ENCODE measurements at regions not wholly inside any gene's neighbourhood (a gene's known extent, or its start where the extent isn't known, plus 50 kb on each side); places are given as distances from the start of the nearest gene placed in this dataset.

DNA sequence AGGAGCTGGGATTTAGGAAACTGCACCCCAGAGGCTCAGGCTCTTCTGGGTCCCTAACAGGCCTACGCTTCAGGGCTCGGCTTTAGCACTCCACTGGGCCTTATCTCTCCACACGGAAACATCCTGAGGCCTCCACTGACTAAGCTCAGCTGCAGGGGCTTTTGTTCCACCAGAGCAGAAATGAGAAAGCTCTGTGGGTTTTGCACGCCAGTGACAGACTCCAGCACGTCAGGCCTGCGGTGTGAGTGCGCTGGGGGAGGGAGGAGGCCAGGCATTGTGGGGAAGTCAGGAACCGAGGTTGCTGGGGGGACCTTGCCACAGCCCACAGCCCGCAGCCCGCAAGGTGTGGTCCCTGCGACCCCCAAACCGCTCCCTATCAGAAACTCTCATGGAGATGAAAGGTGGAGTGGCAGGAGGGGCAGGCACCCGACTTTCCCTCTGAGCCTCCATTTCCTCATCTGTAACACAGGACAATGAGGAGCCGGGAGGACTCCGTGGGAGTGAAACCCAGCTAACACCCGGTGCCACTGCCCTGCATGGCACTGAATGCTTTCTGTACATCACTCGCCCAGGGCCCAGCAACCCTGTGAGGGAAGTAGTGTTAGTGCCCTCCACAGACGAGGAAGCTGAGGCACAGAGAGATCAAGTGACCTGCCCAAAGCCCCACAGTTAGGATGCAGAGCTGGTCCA lies 106.5 kb downstream of the TPRA1 start:
- no peak for DNase-seq

DNA sequence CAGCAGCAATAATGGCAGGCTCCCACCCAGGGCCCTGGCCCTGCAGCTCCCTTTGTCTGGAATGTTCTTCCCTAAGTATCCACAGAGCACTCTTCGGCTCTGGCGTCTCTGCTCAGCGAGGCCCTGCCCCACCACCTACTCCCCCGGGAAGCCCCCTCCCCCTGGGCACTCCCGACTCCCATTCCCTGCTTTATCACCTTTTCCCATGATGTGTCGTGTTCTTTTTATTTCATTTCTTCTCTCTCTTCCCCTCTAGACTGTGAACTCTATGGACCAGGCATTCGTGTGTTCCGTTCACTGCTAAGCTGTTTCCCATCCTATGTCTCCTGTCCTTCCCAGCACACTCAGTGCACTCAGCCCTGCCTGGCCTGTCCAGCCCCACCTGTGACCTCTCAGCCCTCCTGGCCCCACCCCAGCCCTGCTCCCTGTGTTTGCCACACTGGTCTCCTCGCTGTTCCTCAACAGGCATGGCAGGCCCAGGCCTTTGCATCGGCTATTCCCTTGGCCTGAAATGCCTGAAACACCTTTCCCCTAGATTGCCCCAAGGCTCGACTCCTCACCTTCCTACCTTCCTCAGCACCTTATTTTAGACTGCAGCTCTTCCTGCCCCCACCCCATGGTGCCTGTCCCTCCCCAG lies 107.4 kb downstream of the TPRA1 start:
- DNase-seq: no peak

DNA sequence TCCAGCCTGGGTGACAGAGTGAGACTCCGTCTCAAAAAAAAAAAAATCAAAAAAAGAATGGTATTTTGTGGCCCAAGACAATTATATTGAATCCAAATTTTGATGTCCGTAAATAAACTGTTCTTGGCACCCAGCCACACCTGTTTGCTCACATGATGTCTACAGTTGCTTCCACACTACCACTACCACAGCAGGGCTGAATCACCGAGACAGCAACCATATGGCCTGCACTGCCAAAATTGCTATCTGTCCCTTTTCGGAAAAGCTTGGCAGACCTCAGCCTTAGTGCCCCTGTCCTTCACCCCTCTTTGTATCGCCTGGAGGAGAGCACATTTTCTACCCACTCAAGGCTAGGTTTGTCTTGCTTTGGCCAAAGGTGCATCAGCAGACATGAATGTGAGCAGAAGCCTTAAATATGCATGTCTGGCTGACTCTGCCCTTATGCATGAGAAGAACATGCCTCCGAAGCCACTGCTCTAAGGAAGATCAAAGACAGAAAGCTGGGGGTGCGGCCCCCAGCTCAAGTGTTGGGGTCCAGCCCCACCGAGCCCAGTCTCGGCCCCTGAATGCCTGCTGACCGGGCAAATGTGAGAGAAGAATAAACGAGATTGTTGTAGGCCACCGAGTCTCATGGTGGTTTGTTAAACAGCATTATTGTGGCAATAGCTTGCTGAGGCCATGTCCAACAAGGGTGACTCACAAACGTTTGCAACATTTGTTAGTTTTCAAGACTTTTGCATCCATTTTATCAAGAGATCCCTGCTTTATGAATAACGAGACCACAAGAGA lies 108.1 kb downstream of the TPRA1 start:
- DNase-seq: no peak

DNA sequence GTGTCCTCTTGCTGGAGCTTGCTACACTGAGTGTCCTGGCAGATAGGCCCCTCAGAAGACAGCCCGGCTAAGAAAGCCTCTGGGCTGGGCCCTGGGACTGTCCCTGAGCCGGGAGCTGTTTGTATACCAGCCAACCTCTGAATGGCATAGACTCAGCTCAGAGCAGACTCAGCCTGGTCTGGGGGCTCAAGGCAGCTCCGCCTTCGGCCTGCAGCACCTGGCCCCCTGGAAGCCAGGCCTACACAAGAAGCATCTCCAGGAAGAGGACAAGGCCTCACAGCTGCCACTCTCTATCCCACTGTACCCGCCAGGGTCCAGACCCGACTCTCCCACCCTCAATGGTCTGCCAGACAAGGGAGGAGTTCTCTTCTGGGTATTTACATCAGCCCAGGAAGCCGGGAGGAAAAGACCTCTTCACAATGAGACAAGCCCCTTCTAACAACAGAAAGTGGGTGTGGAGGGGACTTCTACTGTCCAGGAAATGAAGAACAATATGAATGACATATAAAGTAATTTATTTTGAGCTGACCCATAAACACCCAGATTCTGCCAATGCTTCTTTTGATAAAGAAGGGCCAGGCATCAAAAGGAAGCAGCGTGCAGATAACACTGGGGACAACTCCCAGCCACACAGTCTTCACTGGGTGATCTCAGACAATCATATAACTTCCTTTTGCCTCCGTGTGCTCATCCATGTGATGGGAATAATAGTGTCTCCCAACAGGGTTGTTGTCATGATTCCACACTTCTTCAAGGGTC lies 110.2 kb downstream of the TPRA1 start:
- DNase-seq: no peak

DNA sequence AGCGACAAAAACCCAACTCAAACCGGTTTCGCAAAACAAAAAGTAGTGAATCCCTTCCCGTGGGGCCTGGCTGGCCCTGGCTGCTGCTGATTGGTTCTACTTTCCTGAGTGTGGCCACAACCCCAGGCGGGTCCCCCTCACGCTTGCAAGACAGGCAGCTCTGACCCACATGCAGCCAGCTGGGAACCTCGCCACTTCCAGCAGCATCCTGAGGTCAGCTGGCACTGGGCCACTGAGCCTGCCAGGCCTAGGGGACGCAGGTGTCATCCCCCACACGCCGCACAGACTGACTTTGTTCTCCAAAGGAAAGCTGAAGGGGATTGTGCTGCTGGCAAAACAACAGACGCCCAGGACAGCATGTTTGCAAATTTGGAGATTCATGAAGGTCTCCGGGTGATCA lies 111.1 kb downstream of the TPRA1 start:
- no peak for DNase-seq

DNA sequence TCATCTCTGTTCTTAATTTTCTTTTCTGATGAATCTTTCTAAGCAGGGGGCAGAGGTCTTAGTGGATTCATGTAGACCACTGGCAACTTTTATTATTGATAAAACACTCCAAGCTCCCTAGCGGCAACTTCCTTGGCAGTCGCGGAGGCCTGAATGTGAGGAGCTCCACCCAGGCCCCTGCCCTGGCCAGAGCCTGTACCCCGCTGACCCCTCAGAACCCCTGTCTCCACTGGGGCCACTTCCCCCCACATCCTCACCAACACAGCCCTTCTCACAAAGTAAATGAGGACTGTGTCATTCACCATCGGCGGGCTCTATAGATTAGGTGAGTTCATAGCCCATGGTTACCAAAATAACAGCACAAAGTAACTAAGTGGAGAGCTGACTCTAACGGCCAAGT lies 111.6 kb downstream of the TPRA1 start:
- DNase-seq: no peak

DNA sequence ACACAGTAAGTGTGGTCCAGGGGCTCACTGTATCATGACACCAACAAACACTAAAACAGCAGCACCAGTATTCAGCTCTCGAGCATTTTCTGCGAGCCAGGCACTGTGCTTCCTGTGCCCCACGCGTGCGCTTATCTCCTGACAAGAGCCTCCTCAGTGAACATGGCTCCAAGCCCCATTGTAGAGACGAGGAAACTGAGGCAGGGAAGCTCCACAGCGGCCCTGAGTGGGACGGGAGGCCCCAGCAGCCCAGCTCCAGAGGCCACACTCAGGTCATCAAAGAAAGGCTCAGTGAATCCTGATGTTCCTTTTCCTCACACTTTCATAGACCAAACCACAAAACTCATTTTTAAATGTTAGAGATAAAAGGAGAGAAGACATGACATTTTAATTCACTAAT lies 113.1 kb downstream of the TPRA1 start:
- no peak for DNase-seq

DNA sequence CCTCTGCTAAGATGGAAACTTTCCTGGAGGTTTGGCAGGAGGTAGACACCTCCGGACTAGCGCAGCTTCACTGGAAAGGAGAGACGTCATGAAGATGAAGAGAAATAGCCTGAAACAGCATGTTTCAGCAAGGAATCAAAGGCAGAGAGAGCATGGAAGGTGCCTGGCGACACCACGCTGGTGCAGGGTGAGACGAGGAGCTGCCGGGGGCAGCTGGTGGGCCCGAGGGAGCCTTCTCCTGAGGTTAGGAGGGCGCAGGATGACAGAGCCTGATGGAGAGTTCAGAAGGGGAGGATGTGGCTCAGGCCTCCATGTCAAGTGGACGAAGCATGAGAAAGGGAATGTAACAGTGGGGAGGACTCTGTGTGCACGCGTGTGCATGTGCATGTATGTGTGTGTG lies 113.6 kb downstream of the TPRA1 start:
- no peak for DNase-seq

DNA sequence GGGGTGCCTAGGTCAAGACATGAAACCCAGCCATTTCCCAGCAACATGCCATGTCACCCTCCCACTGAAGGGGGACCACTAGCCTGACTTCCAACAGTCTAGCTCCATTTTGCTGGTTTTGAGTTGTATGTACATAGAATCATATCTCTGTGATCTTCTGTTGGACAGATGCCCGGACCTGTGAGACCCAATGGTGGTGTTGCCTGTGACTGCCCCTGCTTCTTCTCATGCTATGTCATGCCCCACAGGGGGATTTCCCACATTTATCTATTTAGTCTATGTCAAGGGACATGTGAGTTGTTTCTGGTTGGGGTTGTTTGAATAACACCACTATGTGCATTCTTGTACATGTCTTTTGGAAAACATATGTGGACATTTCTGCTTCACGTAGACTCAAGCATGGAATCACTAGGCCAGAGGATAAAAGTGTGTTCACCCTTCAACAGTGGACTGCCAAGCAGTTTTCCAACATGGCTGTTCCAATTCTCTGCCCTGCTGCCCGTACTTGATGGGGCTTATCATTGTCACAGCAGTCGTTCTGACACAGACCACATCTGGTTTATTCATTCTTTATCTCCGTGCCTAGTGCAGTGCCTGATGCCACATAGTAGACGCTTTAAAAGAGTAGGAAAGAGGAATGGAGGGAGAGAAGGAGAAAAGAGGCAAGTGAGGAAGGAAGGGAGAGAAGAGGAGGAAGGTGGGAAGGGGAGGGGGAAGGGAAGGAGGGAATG lies 114.4 kb downstream of the TPRA1 start:
- no peak for DNase-seq

DNA sequence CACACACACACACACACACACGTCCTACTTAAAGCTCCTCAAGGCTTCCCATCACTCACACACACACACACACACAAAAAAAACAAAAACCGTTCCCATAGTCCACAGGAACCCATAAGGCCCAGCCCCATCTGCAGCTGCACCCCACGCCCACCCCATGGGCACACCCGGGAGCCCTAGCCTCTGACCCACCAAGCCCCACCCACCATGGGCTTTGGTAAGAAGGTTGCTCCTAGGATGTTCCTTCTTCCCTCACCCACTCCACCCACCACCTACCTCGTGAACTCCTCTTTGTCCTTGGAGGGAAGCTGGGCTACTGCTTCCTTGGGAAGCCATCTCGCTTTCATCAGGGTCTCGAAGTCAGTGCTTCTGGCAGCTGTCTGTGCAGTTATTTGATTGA lies 115.1 kb downstream of the TPRA1 start:
- DNase-seq: no peak

DNA sequence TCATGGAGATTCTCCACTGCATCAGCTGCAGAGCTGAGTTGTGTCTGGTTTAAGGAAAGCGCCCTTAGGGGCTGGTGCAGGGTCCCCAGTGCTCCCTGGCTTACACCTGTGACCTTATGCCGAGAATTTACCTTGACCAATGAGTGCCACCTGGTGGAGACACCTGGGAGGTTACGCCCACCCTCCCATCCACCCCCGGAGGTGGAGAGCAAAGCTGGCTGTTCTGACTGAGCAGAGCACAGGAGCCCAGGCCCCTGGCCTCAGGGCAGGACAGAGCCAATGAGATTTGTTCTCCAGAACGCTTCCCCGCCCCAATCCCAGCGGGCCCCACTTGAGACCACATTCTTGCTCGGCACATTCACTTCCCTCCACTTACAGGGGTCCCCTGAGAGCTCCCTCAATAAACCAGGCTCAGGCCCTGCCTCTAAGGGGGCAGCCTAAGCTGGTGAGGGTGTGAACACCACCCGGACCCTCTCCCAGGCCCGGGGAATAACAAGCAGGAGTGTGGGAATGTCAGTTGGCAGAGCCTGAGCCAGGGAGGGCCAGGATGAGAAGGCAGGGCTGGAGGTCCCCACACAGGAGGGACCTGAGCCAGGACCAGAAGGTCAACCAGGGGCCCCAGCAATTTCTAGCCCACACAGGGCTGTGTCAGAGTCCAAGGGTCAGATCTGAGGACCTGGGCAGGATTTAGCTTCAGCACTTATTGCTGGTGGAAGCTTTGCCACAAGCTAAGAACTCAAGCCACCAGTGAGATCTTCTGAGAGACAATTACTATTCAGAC lies 117.1 kb downstream of the TPRA1 start:
- no peak for DNase-seq

DNA sequence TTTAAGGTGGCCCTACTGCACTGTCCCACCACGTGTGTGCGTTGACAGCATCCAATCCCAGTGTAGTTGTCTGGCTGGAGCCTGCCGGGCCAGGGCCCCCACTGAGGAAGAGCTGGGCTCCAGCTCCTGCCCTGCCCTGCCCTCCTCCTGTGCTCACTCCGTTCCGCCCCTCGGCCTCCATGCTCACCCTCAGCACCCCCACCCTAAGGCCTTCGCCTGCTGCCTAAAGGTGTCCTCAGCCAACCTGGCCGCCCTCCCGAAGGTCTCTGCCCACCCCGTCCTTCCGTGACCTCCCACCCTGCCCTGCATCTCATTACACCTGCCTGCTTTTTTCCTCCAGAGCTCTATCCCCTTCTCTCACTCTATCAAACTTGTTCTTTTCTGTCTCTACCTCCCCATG lies 118.0 kb downstream of the TPRA1 start:
- DNase-seq: no peak

DNA sequence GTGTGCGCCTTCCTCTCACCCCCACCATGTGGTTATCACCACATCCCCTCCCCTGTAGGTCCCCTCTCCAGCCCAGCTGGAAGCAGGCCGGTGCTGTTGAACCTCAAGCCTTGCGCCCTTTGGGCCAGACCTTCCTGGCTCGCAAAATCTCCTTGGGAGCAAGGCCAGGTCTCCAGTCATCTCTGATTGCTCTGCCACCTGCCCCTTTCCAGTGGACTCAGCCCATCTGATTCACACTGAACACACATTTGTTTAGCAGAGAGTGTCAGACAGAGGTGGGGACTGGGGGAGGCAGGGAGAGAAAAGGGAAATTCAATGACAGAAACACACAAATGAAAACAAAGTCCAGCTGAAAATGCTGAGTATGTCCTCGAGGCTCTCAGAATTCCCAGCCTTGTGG lies 119.4 kb downstream of the TPRA1 start:
- DNase-seq: no peak

DNA sequence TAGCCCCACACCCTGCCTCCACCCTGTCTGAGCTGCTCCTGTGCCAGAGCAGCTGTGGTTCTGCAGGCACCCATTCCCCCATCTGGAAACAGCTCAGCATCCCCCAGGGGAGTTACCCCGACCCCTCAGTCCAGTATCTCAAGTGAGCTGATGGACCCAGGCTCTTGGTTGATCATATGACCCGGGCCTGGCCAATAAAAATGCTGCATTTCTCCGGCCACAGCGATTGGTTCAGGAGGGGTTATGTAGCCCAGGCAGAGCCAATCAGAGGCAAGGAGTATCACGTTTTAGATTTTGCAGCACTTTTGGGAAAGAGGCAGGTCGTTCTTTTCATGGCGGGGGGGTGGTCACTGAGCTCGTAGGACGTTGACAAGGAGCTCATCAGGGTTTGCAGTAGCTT lies 120.8 kb downstream of the TPRA1 start:
- no peak for DNase-seq

DNA sequence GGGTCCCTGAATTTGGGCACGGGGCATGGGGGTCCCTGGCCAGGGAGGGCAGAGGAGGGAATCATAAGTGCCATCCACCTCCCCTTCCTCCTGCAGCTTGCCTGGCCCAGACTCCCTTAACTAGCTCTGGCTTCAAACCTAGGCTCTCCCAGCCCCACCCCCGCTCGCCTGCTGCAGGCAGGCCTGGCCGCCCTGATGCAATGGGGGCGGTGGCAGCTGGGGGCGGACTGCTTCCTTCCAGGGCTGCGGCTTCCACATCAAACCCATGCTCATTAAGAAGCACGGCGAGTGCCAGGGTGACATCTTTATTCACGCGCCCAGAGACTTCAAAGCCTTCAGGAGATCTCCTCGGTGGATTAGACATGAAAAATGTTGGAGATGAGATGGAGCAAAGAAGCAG lies 123.1 kb downstream of the TPRA1 start:
- DNase-seq: no peak

DNA sequence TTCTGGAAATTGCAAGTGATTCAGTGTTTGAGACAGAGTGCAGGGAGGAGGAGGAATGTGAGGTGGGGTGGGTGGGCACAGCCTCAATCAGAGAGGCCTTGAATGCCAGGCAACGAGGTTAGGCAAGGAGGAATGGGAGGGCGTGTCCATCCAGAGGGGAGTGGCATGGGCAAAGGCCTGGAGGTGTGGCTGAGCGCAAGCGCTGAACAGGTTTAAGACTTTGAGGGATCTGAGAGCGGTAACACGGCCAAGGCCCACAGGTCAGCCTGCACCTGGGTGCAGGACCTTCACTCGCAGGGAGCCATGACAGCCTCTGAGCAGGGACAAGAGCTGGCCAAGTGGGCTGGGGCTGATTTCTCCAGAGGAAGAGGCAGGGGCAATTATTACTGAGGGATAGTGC lies 125.9 kb downstream of the TPRA1 start:
- no peak for DNase-seq

DNA sequence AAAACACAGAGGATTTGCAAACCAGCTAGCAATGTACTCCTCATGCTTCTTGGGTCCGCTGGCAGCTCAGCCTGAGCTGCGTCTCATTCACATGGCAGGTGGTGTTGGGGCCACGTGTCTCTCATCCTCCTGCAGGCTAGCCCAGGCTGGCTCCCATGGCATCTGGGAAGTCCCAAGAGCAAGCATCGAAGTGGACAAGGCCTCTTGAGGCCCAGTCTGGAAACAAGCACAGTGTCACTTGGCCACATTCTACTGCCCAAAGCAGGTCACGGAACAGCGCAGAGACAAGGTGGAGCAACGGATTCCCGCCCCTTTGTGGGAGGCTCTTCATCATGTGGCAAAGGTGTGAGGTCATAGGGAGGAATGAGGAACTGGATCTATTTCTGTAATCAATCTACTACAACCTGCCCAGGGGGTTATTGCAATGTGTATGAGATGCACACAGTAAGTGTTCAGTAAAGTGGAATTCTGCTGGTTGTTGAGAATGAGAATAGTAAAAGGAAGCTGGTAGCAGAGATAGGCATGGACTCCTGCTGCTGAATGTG lies 128.3 kb downstream of the TPRA1 start:
- no peak for DNase-seq

DNA sequence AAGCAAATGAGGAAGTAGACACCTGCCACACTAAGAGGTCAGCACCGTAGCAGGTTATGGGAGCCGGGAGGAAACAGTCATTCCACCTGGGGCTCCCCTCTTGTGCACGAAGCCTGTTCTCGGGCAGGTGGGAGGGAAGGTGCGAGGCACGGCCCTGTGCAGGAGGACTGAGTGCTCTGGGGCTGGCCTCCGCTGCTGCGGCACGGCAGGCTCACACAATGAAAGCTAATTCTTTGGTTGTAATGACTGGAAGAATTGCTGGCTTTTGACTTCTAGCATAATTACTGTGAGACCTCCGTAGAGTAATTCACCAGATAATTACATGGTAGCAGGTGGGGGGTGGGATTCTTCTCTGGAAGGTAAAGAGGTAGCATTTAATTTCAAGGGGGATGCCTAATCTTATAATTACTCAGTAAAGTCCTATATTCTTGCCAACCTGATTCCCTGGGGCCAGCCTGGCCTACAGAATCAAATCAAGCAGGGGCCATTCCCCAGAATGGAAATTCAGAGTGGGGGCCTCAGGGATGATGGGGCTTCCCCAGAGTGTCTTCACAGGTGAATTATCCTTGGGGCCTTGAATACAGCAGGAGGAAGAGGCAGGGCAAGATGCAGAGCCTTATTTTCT lies 129.1 kb downstream of the TPRA1 start:
- no peak for DNase-seq

DNA sequence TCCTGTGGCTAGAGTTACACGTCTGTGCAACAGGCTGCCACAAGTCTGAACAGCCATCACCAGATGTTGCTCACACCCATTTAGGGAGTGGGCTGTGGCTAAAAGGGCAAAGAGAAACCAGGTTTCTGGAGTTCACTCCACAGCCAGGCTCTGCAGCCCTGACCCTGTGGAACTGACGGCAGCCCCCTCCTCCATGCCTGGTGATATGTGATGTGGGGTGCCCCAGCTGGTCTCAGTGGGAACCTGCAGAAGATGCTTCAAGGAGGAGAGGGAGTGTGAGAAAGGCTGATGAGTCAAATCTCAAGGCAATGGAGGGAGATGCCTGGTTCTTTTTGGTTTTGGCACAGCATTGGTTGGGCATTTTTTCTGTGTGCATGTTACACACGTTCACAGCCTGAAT lies 130.6 kb downstream of the TPRA1 start:
- DNase-seq: no peak

DNA sequence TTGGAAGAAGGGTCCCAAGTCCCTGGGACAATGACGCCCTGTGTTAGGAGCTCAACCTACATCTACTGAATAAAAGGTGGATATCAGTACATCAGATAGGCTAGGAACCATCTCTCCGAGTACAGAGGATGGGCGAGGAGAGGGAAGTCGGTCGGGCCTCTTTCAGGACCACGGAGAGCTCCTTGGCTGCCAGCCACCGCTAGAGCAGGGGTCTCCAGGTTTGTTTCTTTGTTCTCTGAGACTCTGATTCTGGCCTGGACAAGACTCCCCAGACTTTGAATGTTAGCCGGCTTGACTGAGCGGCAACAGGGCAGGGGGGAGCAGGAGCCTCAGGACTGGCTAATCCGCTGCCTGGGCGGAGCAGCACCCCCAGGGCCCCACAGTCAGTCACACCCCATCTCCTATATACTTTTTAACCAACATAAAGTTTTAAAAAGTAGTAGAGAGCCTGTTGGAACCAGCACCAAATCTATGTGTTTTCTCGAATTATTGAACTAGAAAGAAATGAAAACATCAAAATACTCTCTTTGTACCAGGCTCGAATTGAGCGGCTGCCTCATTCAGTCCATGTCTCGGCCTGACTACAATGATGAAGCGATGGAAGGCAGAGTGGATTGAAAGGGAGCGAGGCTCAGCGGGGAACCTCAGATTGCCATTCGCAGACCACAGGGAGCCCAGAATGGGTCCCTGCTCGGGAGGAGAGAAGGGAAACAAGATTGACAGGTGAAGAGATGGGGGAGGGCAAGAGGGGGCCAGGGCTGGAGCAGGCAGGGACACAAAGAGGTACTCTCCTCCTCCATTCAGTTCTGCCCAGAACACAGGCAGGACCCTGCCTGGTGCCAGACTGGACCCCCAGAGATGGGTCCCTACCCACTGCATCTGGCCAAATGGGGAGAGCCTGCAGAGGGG lies 131.6 kb downstream of the TPRA1 start:
- DNase-seq: no peak

Data from NCI-H748 treated with DMSO at 0.1 percent for 48 hours (cell line).